SHP77 (cell line): ENCODE measurements at regions not wholly inside any gene's neighbourhood (a gene's known extent, or its start where the extent isn't known, plus 50 kb on each side); places are given as distances from the start of the nearest gene placed in this dataset.
"Not testable (repeated sequence)": the region's sequence is repeated elsewhere in the genome, so short reads cannot be mapped to it uniquely, and the experiment has no call there.

Source experiments
- DNase-seq, 2 experiments: peaks; one replicate each; lab custom pipeline; 2025; lab: John Stamatoyannopoulos, UW

GRCh38 chr1:100628631-100629081, 90.7 kb downstream of the GPR88 start:
- no peak for DNase-seq

DNA sequence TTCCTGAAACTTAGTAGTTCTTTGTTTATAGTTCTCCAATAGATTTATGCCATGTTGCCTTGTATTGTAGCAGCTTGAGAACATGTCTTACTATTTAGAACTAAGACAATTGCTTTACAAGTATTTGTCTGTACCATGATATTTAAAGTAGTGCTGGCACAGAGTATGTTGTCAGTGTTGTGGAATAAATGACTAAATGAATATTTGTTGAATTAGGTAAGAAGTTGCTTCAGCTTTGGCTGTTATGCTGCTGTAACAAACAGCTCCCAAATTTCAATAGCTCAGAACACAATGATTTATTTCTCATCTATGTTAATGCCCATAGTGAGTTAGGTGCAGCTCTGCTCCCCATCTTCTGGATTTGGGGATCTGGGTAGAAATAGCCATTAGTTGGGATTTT, 90.2 kb upstream of the VCAM1 start:
- no peak for DNase-seq

DNA sequence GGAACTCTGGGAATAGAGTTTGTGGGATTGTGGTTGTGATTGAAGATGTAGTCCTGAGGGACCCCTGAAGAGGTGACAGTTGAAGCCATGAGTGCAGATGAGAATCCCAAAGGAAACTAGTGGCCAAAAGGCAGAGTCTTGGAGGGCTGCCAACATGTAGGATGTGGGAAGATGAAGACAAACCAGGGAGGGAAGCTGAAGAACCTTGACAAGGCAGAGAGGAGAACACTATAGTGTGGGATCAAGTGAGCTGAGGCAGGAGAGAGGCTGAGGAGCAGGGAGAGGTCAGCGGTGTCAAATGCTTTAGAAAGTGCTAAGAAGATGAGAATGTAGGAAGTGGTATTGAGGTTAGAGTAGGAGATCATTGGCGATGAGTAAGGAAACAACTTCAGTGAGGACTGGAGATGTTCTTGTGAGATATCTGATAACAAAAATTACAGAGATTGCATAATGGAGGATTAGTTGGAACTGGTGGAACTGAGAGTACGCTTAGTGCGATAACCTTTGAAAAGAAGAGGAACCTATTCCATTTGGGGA, 88.5 kb upstream of the VCAM1 start:
- no peak for DNase-seq

- DNase-seq: no peak
Observed at GRCh38 chr1:100642826-100643225, 76.7 kb upstream of the VCAM1 start.

DNA sequence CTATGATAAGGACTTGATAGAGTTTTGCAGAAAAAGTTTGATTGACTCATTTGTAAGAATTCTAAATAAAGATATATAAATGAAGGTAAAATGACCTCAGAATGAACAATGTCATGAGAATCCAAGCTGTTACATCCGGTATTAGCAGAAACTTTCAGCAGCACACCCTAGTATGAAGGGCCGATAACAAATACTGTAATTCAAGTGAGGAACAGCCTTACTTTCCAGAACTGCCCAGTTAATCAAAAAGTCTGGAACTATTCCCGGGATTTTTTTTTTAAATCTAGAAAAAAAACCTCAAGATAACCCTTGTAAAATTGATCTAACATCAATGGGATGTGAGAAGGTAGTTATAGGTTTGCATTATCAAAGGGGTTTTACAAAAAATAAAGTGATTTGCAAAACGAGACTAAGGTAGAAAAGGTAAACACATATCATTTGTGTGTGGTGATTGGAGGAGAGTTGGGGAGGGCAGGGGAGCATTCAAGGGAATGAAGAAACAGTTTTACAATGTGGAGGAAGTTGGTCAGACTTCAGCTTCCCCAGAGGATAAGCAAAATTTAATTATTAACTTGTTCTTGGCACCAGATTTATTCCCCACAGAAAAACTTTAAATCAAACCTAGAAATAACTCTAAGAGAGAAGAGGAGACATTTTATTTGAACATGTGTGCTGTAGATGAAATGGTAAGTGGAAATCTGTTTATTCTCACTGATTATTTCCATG, 75.9 kb upstream of the VCAM1 start:
- DNase-seq: no peak

- no peak for DNase-seq
Observed at GRCh38 chr1:100646001-100646400, 73.5 kb upstream of the VCAM1 start.

DNA sequence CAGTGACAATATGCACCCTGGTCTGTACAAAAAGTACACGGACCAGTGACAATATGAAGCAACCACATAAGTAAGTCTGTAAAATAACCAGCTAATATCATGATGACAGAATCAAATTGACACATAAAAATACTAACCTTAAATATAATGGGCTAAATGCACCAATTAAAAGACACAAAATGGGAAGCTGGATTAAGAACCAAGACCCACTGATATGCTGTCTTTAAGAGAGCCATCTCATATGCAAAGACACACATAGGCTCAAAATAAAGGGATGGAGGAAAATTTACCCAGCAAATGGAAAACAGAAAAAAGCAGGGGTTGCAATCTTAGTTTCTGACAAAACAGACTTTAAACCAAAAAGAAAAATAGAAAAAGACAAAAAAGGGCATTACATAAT, 70.4 kb upstream of the VCAM1 start:
- DNase-seq: no peak

- DNase-seq: no peak
Observed at GRCh38 chr1:100657876-100658715, 61.4 kb upstream of the VCAM1 start.

GRCh38 chr1:100658716-100659026, 60.9 kb upstream of the VCAM1 start:
- no peak for DNase-seq

- DNase-seq: no peak
Observed at GRCh38 chr1:100661176-100661575, 58.4 kb upstream of the VCAM1 start.

- not testable (repeated sequence) for DNase-seq
Observed at GRCh38 chr1:100668494-100668893, 51.0 kb upstream of the VCAM1 start.
